ENCODE measurements at regions not wholly inside any gene's neighbourhood (a gene's known extent, or its start where the extent isn't known, plus 50 kb on each side); places are given as distances from the start of the nearest gene placed in this dataset.
"Not testable (repeated sequence)": the region's sequence is repeated elsewhere in the genome, so short reads cannot be mapped to it uniquely, and the experiment has no call there.

DNA sequence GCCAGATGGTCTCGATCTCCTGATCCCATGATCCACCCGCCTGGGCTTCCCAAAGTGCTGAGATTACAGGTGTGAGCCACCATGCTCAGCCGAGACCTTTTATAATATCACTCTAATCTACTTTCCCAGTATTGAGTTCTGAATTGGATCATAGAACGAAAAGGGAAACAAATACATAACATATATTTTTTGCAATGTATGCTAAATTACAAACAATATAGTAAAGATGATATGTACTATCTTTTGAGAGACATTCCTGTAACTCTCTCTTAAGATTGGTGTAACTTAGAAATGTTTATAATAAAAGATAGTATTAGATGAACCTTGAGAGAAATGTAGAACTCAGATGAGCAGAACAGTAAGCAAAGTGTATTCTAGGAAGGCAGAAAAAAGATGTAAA lies 129.2 kb upstream of the TENT5A start:
- no peaks in the 10 kb centered on the region for H3K27me3 Mint-ChIP-seq
- CTCF ChIA-PET, result no interaction called here
- H3K9me3 Mint-ChIP-seq, result no peaks in the 10 kb centered on the region
- H3K4me1 Mint-ChIP-seq, result no peaks in the 10 kb centered on the region
- no peak overlapping the region for H3K4me3 Mint-ChIP-seq
- no peak overlapping the region for H3K27ac Mint-ChIP-seq
- H3K36me3 Mint-ChIP-seq, result no peaks in the 10 kb centered on the region
- no peak for DNase-seq

- H3K4me1 Mint-ChIP-seq, result no peaks in the 10 kb centered on the region
- no peak overlapping the region for H3K27ac Mint-ChIP-seq
- no peak for DNase-seq
- CTCF ChIA-PET, result no interaction called here
- H3K36me3 Mint-ChIP-seq, result no peaks in the 10 kb centered on the region
- H3K4me3 Mint-ChIP-seq, result no peak overlapping the region
- no peaks in the 10 kb centered on the region for H3K9me3 Mint-ChIP-seq
- no peaks in the 10 kb centered on the region for H3K27me3 Mint-ChIP-seq
Observed at GRCh38 chr6:81878479-81878878, 126.0 kb upstream of the TENT5A start.

DNA sequence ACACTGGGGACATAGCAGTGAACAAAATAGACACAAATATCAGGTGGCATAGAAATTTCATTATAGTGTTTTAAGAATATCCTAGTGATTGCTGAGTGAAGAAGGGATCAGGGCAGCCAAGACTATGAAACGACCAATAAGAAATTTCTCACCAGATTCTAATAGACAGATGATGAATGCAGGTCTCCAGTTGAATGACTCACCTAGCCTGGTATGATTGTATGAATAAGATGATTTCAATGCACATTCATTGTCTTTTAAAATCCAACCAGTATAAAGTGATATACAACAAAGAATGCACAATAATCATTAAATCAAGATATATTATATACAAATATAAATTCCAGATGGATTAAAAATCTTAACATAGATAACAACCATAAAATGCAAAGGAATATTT lies 124.5 kb upstream of the TENT5A start:
- CTCF ChIA-PET, result no interaction called here
- H3K9me3 Mint-ChIP-seq, result peaks cover 2% of the 10 kb centered on the region
- H3K4me3 Mint-ChIP-seq, result no peak overlapping the region

DNA sequence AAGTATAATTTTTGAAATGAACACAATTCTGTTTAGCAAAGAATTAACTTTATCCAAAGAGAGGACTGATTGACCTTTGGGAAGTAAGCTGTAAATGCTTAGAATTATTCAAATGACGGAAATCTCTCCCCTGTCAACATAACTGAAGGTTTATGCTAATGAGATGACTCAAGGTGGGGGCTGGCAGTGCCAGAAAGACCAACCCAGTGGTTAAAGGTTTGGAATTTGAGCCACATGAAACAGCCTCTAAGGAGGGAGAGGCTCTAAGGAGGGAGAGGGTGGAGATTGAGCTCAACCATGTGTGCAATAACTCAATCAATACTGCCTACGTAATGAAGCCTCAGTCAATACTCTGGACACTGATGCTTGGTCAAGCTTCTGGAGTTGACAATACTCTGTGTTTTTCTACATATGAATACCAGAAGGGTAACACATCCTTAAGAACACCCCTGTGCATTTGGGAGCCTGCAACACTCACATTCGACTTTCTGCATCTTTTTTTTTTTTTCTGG lies 123.4 kb upstream of the TENT5A start:
- Mint-ChIP-seq H3K9me3 (peaks cover 4% of the 10 kb centered on the region), H3K4me3 (no peak overlapping the region), H3K27me3 (no peaks in the 10 kb centered on the region), H3K4me1 (no peaks in the 10 kb centered on the region), H3K36me3 (no peaks in the 10 kb centered on the region), H3K27ac (no peak overlapping the region)
- CTCF ChIA-PET, result no interaction called here
- no peak for DNase-seq

More for the DNA sequence above, 124.5 kb upstream of the TENT5A start:
- no peaks in the 10 kb centered on the region for H3K4me1 Mint-ChIP-seq
- H3K36me3 Mint-ChIP-seq, result no peaks in the 10 kb centered on the region
- no peaks in the 10 kb centered on the region for H3K27me3 Mint-ChIP-seq
- no peak overlapping the region for H3K27ac Mint-ChIP-seq
- DNase-seq, result no peak

GRCh38 chr6:81869749-81870508 lies 117.4 kb upstream of the TENT5A start:
- H3K4me3 Mint-ChIP-seq, H3K27ac Mint-ChIP-seq, H3K4me1 Mint-ChIP-seq, H3K27me3 Mint-ChIP-seq, CTCF ChIA-PET, DNase-seq, H3K36me3 Mint-ChIP-seq, H3K9me3 Mint-ChIP-seq: not testable (repeated sequence)

DNA sequence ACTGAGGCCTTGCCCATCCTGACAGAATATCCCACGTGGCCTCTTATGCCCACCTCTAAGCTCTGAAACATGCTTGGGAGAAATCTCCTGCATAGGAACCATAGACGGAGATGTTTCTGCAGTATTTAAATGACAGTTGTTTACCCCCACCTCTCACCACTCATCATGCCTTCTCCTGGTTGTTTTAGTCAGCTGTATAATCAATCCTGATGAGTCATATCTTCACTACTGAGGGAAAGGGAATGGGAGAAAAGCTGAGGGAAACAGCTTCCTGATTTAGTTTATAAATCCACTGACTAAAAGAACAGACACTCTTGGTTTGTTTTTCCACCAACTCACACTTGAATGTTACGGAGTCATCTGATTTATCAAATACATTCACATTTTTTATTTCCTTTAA lies 113.2 kb upstream of the TENT5A start:
- no peaks in the 10 kb centered on the region for H3K36me3 Mint-ChIP-seq
- H3K9me3 Mint-ChIP-seq, result no peaks in the 10 kb centered on the region
- no peak overlapping the region for H3K4me3 Mint-ChIP-seq
- CTCF ChIA-PET, result no interaction called here
- no peaks in the 10 kb centered on the region for H3K27me3 Mint-ChIP-seq
- no peak overlapping the region for H3K27ac Mint-ChIP-seq
- H3K4me1 Mint-ChIP-seq, result no peaks in the 10 kb centered on the region
- DNase-seq, result no peak

DNA sequence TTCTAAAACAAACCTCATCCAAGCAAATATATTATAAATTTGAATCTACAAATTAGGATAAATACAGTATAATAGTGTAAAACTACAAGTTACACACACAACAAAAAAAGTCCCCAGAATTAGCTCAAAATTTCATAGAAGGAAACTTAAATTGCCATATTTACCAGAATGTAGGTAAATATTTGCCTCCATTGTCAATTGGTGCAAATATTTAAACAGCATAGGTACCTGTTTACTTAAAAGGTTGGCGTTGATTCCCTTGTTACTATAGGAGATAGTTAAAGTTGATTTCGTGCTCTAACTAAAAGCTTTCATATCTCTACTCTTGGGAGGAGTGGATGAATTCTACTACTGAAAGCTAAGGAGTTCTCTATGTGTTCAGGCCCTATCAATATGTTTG lies 111.6 kb upstream of the TENT5A start:
- H3K4me1 Mint-ChIP-seq, result no peaks in the 10 kb centered on the region
- CTCF ChIA-PET, result no interaction called here
- H3K27me3 Mint-ChIP-seq, result no peaks in the 10 kb centered on the region
- H3K9me3 Mint-ChIP-seq, result no peaks in the 10 kb centered on the region
- no peak for DNase-seq
- no peaks in the 10 kb centered on the region for H3K36me3 Mint-ChIP-seq
- H3K4me3 Mint-ChIP-seq, result no peak overlapping the region
- no peak overlapping the region for H3K27ac Mint-ChIP-seq

- Mint-ChIP-seq H3K27me3 (no peaks in the 10 kb centered on the region), H3K4me1 (no peaks in the 10 kb centered on the region), H3K27ac (no peak overlapping the region), H3K9me3 (no peaks in the 10 kb centered on the region), H3K36me3 (no peaks in the 10 kb centered on the region), H3K4me3 (no peak overlapping the region)
- no peak for DNase-seq
- CTCF ChIA-PET, result no interaction called here
Observed at GRCh38 chr6:81863123-81863522, 110.6 kb upstream of the TENT5A start.

- no peaks in the 10 kb centered on the region for H3K27me3 Mint-ChIP-seq
- H3K27ac Mint-ChIP-seq, result no peak overlapping the region
- no peak overlapping the region for H3K4me3 Mint-ChIP-seq
- no peaks in the 10 kb centered on the region for H3K36me3 Mint-ChIP-seq
- DNase-seq, result no peak
- CTCF ChIA-PET, result no interaction called here
- H3K9me3 Mint-ChIP-seq, result no peaks in the 10 kb centered on the region
- H3K4me1 Mint-ChIP-seq, result no peaks in the 10 kb centered on the region
Observed at GRCh38 chr6:81861281-81861680, 108.8 kb upstream of the TENT5A start.

GRCh38 chr6:81859884-81860283 lies 107.4 kb upstream of the TENT5A start:
- H3K27ac Mint-ChIP-seq, result no peak overlapping the region
- no peaks in the 10 kb centered on the region for H3K9me3 Mint-ChIP-seq
- DNase-seq, result no peak
- no peaks in the 10 kb centered on the region for H3K36me3 Mint-ChIP-seq
- CTCF ChIA-PET, result no interaction called here
- no peaks in the 10 kb centered on the region for H3K4me1 Mint-ChIP-seq
- H3K4me3 Mint-ChIP-seq, result no peak overlapping the region
- H3K27me3 Mint-ChIP-seq, result no peaks in the 10 kb centered on the region

DNA sequence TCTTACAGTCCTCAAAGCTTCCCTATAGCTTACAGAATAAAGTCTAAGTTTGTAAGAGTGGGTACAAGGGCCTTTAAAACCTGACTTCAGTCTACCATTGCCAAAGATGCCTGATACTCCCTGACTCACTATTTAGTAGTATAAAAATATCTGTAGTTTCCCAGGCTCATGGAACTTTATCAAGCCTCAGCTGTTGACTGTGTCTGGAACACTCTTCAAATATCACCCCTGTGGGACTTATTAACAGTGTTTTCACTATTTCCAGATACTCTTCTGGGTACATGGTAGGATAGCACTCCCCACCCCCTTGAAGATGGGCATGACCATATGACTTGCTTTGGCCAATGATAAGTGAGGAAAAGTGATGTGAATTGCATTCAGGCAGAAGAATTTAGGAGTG lies 105.3 kb upstream of the TENT5A start:
- Mint-ChIP-seq H3K27me3 (no peaks in the 10 kb centered on the region), H3K9me3 (no peaks in the 10 kb centered on the region), H3K27ac (no peak overlapping the region), H3K4me1 (no peaks in the 10 kb centered on the region), H3K4me3 (no peak overlapping the region), H3K36me3 (no peaks in the 10 kb centered on the region)
- no peak for DNase-seq
- CTCF ChIA-PET, result no interaction called here

DNA sequence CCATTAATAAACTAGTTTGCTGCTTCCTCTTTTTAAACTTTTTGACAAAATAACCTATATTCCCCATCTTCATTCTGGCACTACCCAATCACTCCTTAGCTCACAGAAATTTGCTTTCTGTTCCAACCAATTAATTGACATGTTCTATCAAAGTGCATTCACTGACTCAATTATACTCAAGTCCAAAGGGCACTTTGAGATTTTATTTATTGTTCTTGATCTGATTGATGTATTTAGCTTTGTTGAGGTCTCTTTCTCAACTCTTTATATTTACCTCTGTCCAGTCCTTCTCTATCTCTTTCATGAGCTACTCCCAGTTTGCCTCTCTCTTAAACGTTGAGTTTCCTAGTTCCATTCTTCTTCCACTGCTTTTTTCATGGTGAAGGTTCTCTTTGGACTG lies 104.4 kb upstream of the TENT5A start:
- Mint-ChIP-seq H3K36me3 (no peaks in the 10 kb centered on the region), H3K27ac (no peak overlapping the region), H3K9me3 (no peaks in the 10 kb centered on the region), H3K4me1 (no peaks in the 10 kb centered on the region), H3K4me3 (no peak overlapping the region), H3K27me3 (no peaks in the 10 kb centered on the region)
- no peak for DNase-seq
- CTCF ChIA-PET, result no interaction called here

DNA sequence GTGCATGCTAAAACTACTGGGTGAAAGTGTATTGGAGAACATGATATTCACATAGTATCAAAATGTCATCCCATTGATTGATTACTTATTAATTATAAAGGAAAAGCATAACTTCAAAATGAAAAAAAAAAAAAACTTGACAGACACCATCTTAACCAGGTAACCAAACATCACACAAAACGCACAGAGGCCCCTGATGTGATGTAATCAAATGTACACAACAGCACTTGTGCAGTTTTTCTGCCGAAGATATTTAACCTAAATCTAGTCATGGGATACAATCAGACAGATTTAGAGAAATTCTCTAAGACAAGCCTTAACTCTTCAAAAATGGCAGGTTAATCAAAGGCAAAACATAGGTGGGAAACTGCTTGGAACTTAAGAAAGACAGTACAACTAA lies 102.0 kb upstream of the TENT5A start:
- H3K27me3 Mint-ChIP-seq, result no peaks in the 10 kb centered on the region

GRCh38 chr6:81853975-81854374 lies 101.5 kb upstream of the TENT5A start:
- CTCF ChIA-PET, result no interaction called here
- Mint-ChIP-seq H3K36me3 (no peaks in the 10 kb centered on the region), H3K27me3 (no peaks in the 10 kb centered on the region), H3K4me3 (no peak overlapping the region), H3K4me1 (no peaks in the 10 kb centered on the region), H3K27ac (no peak overlapping the region), H3K9me3 (peaks cover 2% of the 10 kb centered on the region)
- DNase-seq, result no peak

More for the DNA sequence above, 102.0 kb upstream of the TENT5A start:
- Mint-ChIP-seq H3K4me1 (no peaks in the 10 kb centered on the region), H3K4me3 (no peak overlapping the region), H3K27ac (no peak overlapping the region), H3K36me3 (no peaks in the 10 kb centered on the region), H3K9me3 (peaks cover 2% of the 10 kb centered on the region)
- CTCF ChIA-PET, result no interaction called here
- DNase-seq, result no peak

- CTCF ChIA-PET, result no interaction called here
- DNase-seq, result no peak
- no peaks in the 10 kb centered on the region for H3K36me3 Mint-ChIP-seq
- peaks cover 2% of the 10 kb centered on the region for H3K9me3 Mint-ChIP-seq
- no peak overlapping the region for H3K27ac Mint-ChIP-seq
- no peaks in the 10 kb centered on the region for H3K4me1 Mint-ChIP-seq
- no peaks in the 10 kb centered on the region for H3K27me3 Mint-ChIP-seq
- no peak overlapping the region for H3K4me3 Mint-ChIP-seq
Observed at GRCh38 chr6:81849248-81849647, 96.8 kb upstream of the TENT5A start.

- Mint-ChIP-seq H3K36me3 (no peaks in the 10 kb centered on the region), H3K27ac (no peak overlapping the region), H3K4me3 (no peak overlapping the region), H3K27me3 (no peaks in the 10 kb centered on the region), H3K9me3 (peaks cover 2% of the 10 kb centered on the region), H3K4me1 (no peaks in the 10 kb centered on the region)
- CTCF ChIA-PET, result no interaction called here
- no peak for DNase-seq
Observed at GRCh38 chr6:81847866-81848265, 95.4 kb upstream of the TENT5A start.

Measured in activated naive CD4-positive, alpha-beta T cell treated with anti-CD3 and anti-CD28 coated beads, Interleukin-2, amount 10 ng/mL, durations not matched to agents 7 days and 5 days (primary cell).